ENCODE measurements at regions not wholly inside any gene's neighbourhood (a gene's known extent, or its start where the extent isn't known, plus 50 kb on each side); places are given as distances from the start of the nearest gene placed in this dataset.

DNA sequence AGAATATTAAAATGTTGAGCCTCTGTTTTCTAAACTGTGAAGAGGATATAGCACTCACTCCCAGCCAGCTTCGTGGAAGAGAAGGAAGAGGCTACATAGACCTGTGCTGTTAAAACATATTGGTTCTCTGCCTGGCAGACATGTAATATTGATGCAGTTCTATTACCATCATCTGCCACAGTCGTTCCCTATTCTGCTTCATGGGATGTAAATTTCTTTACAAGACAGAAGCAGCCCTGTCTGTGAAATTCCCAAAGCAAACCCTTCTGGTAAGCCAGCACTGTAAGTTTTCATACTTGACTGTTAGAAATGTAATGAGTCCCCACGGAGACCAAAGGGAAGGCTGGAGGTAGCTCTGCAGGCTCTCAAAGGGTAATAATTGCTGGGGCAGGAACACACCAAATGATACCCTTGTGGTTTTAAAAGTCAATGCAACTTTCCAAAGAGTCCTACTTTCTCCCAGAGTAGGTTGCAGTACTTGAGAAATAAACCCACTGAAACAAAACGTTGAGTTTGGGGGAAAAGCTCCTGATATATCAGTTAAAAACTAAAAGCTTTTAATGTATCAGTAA lies 129.9 kb upstream of the HES1 start:
- TF ChIP-seq, protein P1, sequence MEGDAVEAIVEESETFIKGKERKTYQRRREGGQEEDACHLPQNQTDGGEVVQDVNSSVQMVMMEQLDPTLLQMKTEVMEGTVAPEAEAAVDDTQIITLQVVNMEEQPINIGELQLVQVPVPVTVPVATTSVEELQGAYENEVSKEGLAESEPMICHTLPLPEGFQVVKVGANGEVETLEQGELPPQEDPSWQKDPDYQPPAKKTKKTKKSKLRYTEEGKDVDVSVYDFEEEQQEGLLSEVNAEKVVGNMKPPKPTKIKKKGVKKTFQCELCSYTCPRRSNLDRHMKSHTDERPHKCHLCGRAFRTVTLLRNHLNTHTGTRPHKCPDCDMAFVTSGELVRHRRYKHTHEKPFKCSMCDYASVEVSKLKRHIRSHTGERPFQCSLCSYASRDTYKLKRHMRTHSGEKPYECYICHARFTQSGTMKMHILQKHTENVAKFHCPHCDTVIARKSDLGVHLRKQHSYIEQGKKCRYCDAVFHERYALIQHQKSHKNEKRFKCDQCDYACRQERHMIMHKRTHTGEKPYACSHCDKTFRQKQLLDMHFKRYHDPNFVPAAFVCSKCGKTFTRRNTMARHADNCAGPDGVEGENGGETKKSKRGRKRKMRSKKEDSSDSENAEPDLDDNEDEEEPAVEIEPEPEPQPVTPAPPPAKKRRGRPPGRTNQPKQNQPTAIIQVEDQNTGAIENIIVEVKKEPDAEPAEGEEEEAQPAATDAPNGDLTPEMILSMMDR (IDR thresholded peaks at IDR 0.05): no peak
- TF ChIP-seq POLR2A (IDR thresholded peaks at IDR 0.05): no peak
